ENCODE measurements at regions not wholly inside any gene's neighbourhood (a gene's known extent, or its start where the extent isn't known, plus 50 kb on each side); places are given as distances from the start of the nearest gene placed in this dataset.

DNA sequence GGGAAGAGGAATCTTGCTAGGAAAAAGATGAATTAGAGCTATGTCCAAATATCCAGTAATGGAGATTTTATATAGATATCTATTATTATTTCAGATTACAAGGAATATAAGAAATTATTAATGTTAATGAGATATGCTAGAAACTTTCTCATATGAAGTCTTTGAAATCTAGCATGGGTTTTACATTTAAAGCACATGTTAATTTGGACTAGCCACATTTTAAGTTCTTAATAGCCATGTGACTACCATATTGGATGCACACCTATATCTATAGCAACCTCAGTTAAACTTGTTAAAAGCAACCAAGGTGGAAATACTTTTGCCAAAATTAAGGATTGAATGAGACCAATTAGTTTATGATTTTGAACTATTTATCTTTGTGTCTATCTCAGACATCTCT, 86.7 kb upstream of the CNTNAP4 start:
- Histone ChIP-seq H3K23ac (ENCODE audit: low read depth, low read length) (no peak overlapping the region), H2AFZ (replicated peaks; ENCODE audit: low read length, poor library complexity) (no peak overlapping the region), H3K4me1 (ENCODE audit: control insufficient read depth, insufficient read depth, low read length) (no peaks in the 10 kb centered on the region), H2BK15ac (ENCODE audit: low read depth, low read length) (no peak overlapping the region), H4K5ac (ENCODE audit: low read depth, low read length) (no peak overlapping the region), H2BK20ac (ENCODE audit: low read depth, low read length) (no peak overlapping the region), H3K14ac (replicated peaks; ENCODE audit: low read depth, low read length) (no peak overlapping the region), H3K4me2 (ENCODE audit: low read depth, low read length) (no peak overlapping the region), H4K8ac (ENCODE audit: low read depth in 2 of 2, low read length in 2 of 2) (no peak overlapping the region), H3K56ac (ENCODE audit: extremely low read depth, insufficient read depth, low read length) (no peak overlapping the region), H3K4ac (ENCODE audit: low read depth, low read length) (no peak overlapping the region), H3K36me3 (ENCODE audit: control insufficient read depth, insufficient read depth, low read length) (no peaks in the 10 kb centered on the region), H3K27ac (ENCODE audit: insufficient read depth, low read length) (no peak overlapping the region), H4K20me1 (ENCODE audit: insufficient read depth, low read length) (no peaks in the 10 kb centered on the region), H3K79me1 (ENCODE audit: low read depth in 1 of 2, low read length in 2 of 2) (no peaks in the 10 kb centered on the region), H2AK9ac (replicated peaks; ENCODE audit: low read depth, low read length, poor library complexity) (no peak overlapping the region), H4K91ac (ENCODE audit: insufficient read depth, low read depth, low read length) (no peak overlapping the region), H3K18ac (ENCODE audit: low read depth, low read length) (no peak overlapping the region), H2BK120ac (ENCODE audit: low read depth, low read length) (no peak overlapping the region), H3K9me1 (ENCODE audit: insufficient read depth, low read length) (no peaks in the 10 kb centered on the region), H2BK5ac (ENCODE audit: low read depth, low read length, poor library complexity, severe bottlenecking) (no peak overlapping the region), H3K9me3 (ENCODE audit: control insufficient read depth, insufficient read depth, low read length) (peaks cover 7% of the 10 kb centered on the region), H3K9ac (ENCODE audit: low read depth, low read length) (no peak overlapping the region), H3K4me3 (ENCODE audit: insufficient read depth, low read depth, low read length) (no peak overlapping the region), H3K27me3 (ENCODE audit: control insufficient read depth, insufficient read depth, low read length) (no peaks in the 10 kb centered on the region), H2AK5ac (ENCODE audit: low read depth, low read length) (no peak overlapping the region)
- ChIA-PET CTCF (no interaction called here), POLR2A (ENCODE audit: unreplicated experiment) (no interaction called here)
- no peak for TF ChIP-seq MAFK (IDR thresholded peaks at IDR 0.05; ENCODE audit: low read depth, low read length)
- no peak for TF ChIP-seq RFX5 (IDR thresholded peaks at IDR 0.05; ENCODE audit: low read depth, low read length)
- TF ChIP-seq, protein P1, sequence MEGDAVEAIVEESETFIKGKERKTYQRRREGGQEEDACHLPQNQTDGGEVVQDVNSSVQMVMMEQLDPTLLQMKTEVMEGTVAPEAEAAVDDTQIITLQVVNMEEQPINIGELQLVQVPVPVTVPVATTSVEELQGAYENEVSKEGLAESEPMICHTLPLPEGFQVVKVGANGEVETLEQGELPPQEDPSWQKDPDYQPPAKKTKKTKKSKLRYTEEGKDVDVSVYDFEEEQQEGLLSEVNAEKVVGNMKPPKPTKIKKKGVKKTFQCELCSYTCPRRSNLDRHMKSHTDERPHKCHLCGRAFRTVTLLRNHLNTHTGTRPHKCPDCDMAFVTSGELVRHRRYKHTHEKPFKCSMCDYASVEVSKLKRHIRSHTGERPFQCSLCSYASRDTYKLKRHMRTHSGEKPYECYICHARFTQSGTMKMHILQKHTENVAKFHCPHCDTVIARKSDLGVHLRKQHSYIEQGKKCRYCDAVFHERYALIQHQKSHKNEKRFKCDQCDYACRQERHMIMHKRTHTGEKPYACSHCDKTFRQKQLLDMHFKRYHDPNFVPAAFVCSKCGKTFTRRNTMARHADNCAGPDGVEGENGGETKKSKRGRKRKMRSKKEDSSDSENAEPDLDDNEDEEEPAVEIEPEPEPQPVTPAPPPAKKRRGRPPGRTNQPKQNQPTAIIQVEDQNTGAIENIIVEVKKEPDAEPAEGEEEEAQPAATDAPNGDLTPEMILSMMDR (conservative IDR thresholded peaks at IDR 0.05; ENCODE audit: low read depth, low read length): no peak
- no peak for TF ChIP-seq POLR2A (IDR thresholded peaks at IDR 0.05; ENCODE audit: low read depth, low read length)
- no peak for TF ChIP-seq MXI1 (IDR thresholded peaks at IDR 0.05; ENCODE audit: borderline replicate concordance, low read depth, low read length)
- TF ChIP-seq, protein P2, sequence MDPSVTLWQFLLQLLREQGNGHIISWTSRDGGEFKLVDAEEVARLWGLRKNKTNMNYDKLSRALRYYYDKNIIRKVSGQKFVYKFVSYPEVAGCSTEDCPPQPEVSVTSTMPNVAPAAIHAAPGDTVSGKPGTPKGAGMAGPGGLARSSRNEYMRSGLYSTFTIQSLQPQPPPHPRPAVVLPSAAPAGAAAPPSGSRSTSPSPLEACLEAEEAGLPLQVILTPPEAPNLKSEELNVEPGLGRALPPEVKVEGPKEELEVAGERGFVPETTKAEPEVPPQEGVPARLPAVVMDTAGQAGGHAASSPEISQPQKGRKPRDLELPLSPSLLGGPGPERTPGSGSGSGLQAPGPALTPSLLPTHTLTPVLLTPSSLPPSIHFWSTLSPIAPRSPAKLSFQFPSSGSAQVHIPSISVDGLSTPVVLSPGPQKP (IDR thresholded peaks at IDR 0.05; ENCODE audit: borderline replicate concordance, low read depth, low read length): no peak
- no peak for TF ChIP-seq RAD21 (IDR thresholded peaks at IDR 0.05; ENCODE audit: low read length)
- no peak for TF ChIP-seq NFE2L2 (IDR thresholded peaks at IDR 0.05; ENCODE audit: low read depth, low read length)
- no peak for TF ChIP-seq CHD1 (IDR thresholded peaks at IDR 0.05; ENCODE audit: low read depth, low read length)
- no peak for TF ChIP-seq SMC3 (IDR thresholded peaks at IDR 0.05; ENCODE audit: low read depth, low read length)
- ATAC-seq (ENCODE audit: low read depth) (no peak), DNase-seq (no peak)
- intact Hi-C loops (cut with micrococcal nuclease) (no loop called here), dilution Hi-C loops (cut with HindIII; ENCODE audit: low sequenced_read_pairs, unreplicated experiment) (no loop called here), in situ Hi-C loops (cut with MboI; ENCODE audit: low sequenced_read_pairs) (no loop called here)
- no TSS peak for BruUV-seq (replicated peaks)

Measured in IMR-90 (cell line).